ENCODE measurements at regions not wholly inside any gene's neighbourhood (a gene's known extent, or its start where the extent isn't known, plus 50 kb on each side); places are given as distances from the start of the nearest gene placed in this dataset.

DNA sequence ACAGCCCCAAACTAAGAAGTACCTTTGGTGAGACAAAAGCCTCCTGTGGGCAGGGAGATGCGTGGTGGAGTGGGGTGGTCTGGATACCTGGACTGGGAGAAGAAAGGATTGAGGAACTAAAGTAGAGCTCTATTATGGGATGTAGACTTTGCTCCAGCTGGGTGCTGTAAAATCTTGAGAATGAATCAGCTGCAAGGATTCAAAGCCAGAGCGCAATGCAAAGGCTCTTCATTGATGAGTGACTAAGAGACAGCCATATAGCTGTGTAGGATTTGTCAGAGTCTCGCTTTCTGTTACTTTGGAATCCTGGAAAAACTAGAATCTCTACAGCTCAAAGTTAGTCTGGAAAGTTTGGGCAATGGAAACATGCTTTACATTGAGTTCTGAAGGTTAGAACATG lies 159.9 kb downstream of the TAF11L14 start:
- no peak for TF ChIP-seq CTCF (IDR thresholded peaks at IDR 0.05; ENCODE audit: low read depth, low read length, poor library complexity, severe bottlenecking)
- TF ChIP-seq EZH2phosphoT487 (IDR thresholded peaks at IDR 0.05; ENCODE audit: borderline replicate concordance, low read length): no peak
